HG02840 (cell line): ENCODE measurements at regions not wholly inside any gene's neighbourhood (a gene's known extent, or its start where the extent isn't known, plus 50 kb on each side); places are given as distances from the start of the nearest gene placed in this dataset.
"Not testable (repeated sequence)": the region's sequence is repeated elsewhere in the genome, so short reads cannot be mapped to it uniquely, and the experiment has no call there.

Experiments
- ATAC-seq: cut with Tn5 transposase; IDR thresholded peaks from one replicate; pipeline ENCODE4 v1.9.1; 2021; ENCODE audit warnings: mild to moderate bottlenecking, moderate library complexity, moderate number of reproducible peaks; ENCODE audit not compliant: unreplicated experiment, low FRiP score

GRCh38 chr7:13724191-13724976 is 265.1 kb downstream of the ETV1 start:
- no peak for ATAC-seq

GRCh38 chr7:13724977-13725566 is 264.4 kb downstream of the ETV1 start:
- ATAC-seq, result no peak

GRCh38 chr7:13725591-13725990 is 263.9 kb downstream of the ETV1 start:
- ATAC-seq, result no peak

GRCh38 chr7:13727279-13727678 is 262.2 kb downstream of the ETV1 start:
- no peak for ATAC-seq

DNA sequence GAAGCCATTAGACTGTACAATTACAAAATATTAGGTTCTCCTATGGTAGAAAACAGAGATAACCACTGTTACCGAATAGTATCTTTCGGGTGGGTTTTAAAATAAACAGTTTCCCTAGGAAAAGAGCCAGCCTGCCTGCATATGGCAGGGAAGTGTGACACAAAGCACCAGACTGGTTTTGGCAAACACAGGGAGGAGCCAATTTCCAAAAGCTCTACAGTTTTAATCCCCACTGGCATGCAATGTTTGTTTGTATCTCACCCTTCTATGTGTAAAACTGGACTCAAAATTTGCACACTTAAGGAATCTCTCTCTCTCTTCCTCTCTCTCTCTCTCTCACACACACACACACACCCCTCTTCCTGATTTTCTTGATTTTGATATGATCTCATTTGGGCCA is 261.7 kb downstream of the ETV1 start:
- no peak for ATAC-seq

- not testable (repeated sequence) for ATAC-seq
These were observed 261.0 kb downstream of the ETV1 start for GRCh38 chr7:13728430-13728829.

- ATAC-seq, result no peak
These were observed 257.8 kb downstream of the ETV1 start for GRCh38 chr7:13731643-13732042.

DNA sequence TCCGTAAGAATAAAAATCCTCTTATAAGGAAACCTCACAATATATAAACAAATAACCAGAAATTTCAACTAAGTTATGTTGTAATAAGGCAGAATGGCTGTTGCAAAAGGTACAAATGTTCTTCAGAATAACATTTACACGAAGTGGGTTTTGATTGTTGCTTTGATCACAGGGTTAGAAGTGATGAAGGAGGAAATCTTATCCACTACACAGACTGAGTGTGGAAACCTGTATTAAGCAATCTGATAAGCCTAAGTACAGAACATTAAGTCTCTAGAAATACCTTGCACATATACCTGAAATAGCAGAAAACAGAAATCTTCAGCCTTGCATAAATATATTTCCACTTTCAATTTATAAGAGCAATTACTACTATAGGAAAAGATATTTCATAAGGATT is 251.9 kb downstream of the ETV1 start:
- ATAC-seq, result no peak

DNA sequence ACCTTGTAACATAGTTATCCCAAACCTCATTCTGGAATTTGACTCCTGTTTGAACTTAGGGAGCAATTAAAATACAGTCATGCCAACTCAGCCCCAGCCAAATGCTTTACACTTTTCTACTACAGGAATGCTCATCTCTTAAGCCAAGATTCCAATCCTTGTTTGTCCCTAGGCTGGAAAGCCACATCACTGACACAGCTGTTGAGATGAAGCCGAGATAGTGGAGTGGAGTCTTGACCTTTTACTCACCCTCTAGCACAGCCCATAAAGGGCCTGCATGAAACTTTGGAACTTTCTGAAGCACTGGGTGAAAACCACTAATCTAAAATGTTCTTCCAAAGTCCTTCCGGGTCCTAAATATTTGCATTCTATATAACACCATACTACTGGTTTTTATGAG is 247.3 kb downstream of the ETV1 start:
- ATAC-seq, result no peak

- ATAC-seq, result no peak
These were observed 246.7 kb downstream of the ETV1 start for GRCh38 chr7:13742811-13743210.

GRCh38 chr7:13743226-13743625 is 246.2 kb downstream of the ETV1 start:
- no peak for ATAC-seq

DNA sequence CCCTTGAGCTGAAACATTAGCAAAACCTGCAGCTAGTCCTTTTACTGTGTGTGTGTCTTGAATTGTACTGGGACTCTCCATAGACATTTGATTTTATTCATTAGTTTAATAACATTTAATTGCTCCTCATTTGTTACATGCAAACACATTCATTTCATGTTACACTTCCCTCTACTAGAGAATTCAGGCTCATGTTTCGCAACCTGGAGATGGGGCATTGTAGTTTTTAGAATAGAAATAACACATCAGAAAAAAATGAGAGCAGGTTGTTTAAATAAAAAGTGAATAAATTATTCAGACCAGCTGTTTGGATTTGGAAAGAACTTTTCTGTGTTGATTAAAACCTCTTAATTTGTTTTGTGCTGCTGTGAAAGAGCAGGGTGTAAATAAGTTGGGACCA is 243.9 kb downstream of the ETV1 start:
- no peak for ATAC-seq

GRCh38 chr7:13748998-13749397 is 240.5 kb downstream of the ETV1 start:
- ATAC-seq, result no peak

DNA sequence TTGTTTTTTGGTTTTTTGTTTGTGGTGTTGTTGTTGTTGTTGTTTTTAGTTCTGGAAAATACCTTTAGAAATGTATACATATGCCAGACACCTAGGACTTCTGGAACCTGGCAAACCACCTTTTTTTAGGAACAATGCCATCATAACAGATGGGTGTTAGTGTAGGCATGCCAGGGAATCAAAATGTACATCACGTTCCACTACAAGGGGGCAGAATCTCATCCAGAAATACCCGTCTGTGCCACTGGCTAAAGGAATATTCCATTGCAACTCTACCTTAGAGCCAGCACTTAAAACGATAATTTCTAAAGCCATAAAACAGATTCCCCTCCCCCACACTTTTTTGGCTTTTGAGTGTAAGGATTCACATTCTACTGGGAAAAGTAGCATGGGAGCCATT is 239.8 kb downstream of the ETV1 start:
- no peak for ATAC-seq

DNA sequence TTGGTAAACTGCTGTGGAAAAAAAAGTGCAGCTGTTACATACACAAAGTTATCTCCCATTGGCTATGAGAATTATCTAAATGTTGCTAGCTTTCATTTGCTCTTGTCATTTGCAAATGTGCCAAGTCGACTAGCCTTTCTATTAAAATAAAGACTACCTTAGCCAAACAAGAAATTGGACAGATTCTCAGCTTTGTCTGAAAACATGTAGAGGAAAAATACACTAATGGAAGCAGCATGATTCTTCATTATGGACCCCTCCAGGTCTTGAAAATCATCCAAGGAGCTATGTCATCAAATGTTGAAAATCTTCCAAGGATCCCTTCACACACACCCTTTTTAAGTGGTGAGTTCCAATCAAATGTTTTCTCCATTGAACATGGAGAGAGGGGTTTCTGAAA is 237.7 kb downstream of the ETV1 start:
- no peak for ATAC-seq

DNA sequence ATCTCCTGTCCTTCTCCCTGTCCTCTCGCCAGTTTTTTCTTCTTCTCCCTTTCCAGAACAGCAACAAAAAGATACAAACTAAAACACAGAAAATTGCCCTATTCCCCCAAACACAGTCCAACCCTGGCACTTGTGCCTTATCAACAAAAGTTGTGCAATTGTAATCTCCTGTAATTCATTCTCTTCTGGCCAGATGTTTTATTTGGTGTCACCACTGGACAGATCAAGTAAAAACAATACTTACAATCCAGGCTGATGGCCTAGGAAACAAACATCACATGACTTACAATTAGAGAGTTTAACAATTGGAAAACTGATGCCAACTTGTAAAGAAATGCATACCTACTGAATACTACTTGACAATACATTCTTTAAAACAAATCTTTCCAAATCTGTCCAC is 231.6 kb downstream of the ETV1 start:
- no peak for ATAC-seq

DNA sequence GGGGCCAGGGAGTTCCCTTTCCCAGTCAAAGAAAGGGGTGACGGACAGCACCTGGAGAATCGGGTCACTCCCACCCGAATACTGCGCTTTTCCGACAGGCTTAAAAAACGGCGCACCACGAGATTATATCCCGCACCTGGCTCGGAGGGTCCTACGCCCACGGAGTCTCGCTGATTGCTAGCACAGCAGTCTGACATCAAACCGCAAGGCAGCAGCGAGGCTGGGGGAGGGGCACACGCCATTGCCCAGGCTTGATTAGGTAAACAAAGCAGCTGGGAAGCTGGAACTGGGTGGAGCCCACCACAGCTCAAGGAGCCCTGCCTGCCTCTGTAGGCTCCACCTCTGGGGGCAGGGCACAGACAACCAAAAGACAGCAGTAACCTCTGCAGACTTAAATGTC is 223.6 kb downstream of the ETV1 start:
- not testable (repeated sequence) for ATAC-seq

GRCh38 chr7:13770305-13770704 is 219.2 kb downstream of the ETV1 start:
- ATAC-seq, result no peak

GRCh38 chr7:13774976-13775375 is 214.5 kb downstream of the ETV1 start:
- ATAC-seq, result no peak

DNA sequence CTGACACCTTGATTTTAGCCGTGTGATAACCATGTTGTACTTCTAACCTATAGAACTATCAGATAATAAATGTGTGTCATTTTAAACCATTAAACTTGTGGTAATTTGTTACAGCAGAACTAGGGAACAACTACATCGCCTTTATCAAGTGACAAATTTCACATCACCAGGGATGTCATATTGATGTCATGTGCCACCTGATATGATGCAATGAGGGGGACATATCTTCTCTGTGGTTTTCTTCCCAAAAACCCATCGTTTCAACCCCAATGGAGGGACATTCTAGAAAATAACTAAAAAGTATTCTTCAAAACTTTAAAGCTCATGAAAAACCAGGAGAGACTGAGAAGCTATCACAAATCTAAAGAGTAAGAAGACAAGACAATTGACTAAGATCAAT is 212.2 kb downstream of the ETV1 start:
- ATAC-seq, result no peak

DNA sequence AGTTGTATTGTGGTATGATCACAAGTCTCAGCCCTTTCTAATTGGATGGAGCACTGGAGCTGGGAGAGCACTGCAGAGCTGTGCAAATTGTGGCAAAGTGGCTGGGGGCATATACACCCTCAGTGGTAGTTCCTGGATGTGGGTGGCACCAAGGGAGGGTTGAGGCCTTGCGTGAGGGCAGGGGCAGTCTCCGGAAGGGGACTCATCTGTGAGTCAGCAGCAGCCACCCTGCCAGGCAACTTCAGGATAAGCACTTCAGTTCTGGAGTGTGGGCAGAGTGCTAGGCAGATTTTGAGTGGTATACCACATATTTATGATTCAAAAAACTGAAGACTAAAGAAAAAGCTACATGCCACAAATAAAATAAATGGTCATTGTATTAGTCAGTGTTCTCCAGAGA is 210.5 kb downstream of the ETV1 start:
- ATAC-seq, result no peak

DNA sequence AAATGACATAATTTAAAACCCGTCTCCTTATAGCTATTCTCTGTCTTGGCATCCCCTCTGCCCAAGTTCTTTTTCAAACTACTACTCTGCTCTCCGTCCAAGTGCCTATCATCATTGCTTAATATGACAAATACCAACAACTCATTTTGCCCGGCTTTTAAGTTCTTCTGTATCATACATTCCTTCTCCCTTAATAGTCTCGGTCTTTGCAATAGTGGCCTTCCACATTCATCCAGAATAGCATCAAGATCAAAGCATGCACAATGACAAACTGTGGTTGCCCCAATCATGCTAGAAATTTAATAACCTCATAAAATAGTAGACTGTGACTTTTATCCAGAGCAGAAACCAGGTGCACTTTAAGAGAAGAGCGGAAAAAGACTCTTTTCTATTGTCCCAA is 198.9 kb downstream of the ETV1 start:
- no peak for ATAC-seq
